ENCODE measurements at regions not wholly inside any gene's neighbourhood (a gene's known extent, or its start where the extent isn't known, plus 50 kb on each side); places are given as distances from the start of the nearest gene placed in this dataset.

- no peak for TF ChIP-seq CTCF (IDR thresholded peaks at IDR 0.05)
- TF ChIP-seq POLR2A (IDR thresholded peaks at IDR 0.05), result no peak
Observed at GRCh38 chr5:167840527-167841130, 450.8 kb upstream of the WWC1 start.
